Fibroblast of skin of left quadriceps (primary cell): ENCODE measurements at regions not wholly inside any gene's neighbourhood (a gene's known extent, or its start where the extent isn't known, plus 50 kb on each side); places are given as distances from the start of the nearest gene placed in this dataset.

Experiments
- DNase-seq, 2 experiments: peaks; one replicate each; pipeline ENCODE4 v3.0.0-alpha.2; 2013; ENCODE audit warnings: low read depth in 2 of 2

DNA sequence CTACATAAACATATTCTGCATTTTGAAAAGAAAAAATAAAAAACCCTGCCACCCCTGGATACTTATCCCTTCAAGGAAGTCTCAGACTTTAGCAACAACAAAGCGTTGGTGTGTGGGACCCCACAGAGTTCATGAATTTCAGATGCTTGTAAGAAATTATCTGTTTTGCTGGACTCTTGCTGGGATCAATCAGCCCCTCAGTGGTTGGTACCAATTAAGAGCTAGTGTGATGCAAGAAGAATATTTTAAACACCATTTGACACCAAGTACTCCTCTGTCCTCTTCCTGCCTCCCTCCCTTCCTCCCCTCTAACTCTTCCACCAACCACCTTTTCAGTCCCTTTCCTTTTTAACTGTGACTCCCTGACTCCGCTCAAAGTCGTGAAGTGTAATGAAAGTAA is 51.5 kb downstream of the SST start:
- DNase-seq, result no peak

DNA sequence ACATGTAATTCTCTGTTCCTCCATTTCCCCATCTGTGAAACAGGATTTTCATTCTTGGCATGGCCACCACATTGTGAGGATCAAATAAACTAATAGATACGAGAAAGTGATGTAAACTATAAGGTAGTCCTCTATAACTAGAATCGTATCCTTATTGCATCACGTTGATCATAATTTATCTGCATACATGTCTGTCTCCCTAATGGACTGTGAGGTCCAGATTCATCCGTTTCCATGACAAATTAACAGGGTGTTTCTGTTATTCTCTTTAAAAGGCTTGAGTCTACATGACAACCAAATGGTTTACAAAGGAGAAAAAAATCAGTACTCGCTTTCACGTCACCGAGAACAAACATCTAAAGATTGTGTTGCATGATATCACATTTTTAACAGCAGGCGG is 53.0 kb downstream of the SST start:
- no peak for DNase-seq

DNA sequence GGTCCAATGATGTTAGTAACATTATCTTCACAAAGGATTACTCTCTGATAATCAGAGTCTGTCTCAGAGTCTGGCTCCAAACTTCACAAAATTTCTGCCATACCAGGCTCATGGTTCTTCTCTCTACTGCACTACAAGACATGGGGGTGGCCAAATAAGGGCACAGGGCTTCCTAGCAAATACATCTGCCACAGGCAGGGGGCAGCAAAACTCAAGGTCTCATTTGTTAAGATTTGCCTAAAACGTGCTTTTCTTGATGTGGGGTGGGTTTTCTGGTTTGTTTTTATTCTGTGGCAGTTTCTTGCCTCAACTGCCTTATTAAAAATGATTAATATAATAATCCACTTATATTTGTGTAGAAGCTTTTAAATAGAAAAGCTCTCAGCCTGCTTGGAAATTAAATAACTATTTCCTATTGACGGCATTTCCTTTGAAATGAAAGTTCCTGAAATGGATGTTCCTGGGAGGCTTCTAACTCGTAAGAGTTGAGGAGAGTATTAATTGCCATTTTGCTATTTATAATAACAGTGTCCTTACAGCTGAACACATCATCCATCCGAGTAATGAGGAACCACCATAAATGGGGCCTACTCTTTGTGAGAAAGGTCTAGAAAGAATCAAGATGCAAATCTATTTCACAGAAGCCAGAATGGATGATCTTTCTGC is 53.8 kb downstream of the SST start:
- peak in 1 of 2 experiments; percentile 19 for DNase-seq

DNA sequence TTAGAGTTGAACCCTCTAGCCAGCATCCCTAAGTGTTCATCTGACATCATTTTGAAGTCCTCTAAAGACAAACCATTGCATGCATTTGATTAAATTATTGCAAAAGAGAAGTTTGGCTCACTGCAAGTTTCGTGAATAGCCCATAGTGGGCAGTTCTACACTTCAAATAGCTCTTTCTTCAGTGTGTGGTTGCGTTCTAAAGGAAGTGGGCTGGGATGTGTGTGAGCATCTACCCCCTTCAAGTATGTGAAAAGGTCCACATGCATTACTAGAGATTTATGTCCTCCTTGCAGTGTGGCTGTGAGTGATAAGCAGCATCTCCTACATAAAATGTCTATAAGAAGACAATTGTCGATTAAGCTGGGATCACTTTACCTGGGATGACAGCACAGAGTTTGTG is 54.6 kb downstream of the SST start:
- DNase-seq, result no peak

GRCh38 chr3:187612656-187613055 is 57.5 kb downstream of the SST start:
- no peak for DNase-seq

DNA sequence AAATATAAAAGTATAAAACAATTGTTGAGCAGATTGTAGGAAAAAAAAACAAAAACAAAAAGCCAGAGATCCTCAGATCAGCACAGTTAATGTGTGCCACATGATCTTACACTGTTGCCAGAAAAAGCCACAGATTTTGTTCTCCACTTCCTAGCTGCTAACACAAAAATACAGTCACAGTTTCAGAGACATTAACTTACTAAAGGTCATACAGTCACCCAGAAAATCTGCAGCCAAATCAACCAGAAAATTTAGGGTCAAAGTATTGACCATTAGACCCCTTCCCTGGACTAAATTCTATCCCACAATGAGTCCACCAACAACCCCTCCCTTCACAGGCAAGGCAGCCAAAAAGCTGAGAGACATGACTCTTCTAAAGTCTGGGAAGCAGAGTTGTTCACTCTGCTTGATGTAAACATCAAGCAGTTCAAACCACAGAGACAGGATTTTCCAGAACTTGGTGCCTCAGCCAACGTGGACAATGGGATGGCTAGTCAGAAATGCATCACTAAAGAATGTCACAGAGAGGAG is 59.1 kb downstream of the SST start:
- no peak for DNase-seq

- DNase-seq, result no peak
These were observed 75.9 kb downstream of the SST start for GRCh38 chr3:187594272-187594671.

- no peak for DNase-seq
These were observed 76.7 kb downstream of the SST start for GRCh38 chr3:187593451-187593850.

DNA sequence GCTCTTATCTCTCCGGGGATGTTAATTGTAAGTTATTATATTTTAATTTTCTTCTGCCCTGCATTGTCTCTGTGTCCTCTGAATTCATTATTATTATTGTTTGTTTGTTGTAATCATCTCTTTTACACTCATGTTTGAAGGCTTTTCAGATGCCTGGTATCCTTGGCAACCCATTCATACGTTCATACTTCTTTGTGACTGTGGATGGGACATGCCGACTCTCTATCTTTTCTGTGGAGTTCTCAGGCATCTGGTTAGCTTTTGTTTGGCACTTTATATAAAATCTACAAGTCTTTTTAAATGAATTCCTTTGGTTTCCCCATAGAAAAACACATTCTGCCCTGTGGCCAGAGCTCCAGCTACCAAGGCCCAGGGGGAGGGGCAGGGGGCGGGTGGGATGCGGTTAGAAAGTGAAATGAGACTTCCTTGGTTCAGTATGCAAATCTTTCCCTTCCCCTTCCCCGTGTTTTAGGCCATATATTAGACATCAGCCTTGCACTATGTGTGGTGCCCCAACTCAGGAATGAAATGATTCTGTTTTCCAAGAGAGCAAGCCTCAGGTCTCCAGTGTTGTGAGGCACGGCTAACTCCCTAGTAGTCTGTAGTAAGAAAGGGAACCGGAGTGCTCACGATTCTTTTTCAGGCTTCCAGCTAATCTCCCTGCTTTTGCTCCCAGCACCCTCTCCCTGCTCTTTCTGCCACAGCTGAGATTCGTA is 79.2 kb downstream of the SST start:
- DNase-seq, result no peak

DNA sequence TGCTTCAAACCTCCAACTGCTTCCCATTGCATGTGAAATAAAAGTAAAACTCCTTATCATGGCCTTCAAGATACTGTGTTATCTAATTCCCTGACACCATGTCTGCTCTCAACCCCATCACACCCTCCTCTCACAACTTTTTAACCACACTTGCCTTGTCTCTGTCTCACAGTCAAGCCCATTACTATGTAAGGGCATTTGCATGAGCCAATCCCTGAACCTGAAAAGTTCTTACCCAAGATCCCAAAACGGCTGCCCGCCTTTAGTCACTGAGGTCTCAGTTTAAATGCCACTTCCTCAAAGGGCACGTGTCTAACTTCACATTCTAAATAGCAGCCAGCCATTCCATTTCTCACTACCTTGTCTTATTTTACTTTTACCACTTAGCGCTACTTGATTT is 83.1 kb downstream of the SST start:
- no peak for DNase-seq

GRCh38 chr3:187586226-187586625 is 84.0 kb downstream of the SST start:
- DNase-seq, result no peak

GRCh38 chr3:187572441-187572840 is 97.8 kb downstream of the SST start:
- no peak for DNase-seq

- no peak for DNase-seq
These were observed 98.5 kb downstream of the SST start for GRCh38 chr3:187571701-187572100.

DNA sequence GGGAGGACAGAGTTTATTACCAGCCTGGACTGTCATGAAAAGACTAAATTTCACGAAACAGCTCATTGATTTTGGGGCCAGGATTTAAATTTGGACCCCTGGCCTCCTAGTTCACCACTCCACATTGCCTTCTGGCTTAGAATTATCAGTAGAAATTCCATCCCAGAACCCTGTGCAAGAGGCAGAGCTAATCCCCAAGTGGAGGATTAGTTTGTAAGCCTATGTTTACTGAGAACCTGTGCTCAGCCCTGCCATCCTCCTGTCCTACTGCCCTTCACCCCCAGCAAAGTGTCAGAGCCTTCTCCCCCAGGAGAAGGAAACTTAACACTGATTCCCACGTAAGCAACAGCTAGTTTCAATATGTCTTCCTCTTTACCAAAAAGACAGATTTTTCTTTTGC is 99.4 kb downstream of the SST start:
- DNase-seq, result no peak

GRCh38 chr3:187568171-187568570 is 102.0 kb downstream of the SST start:
- DNase-seq, result no peak

GRCh38 chr3:187567661-187568121 is 102.5 kb downstream of the SST start:
- DNase-seq, result peak; percentile 81 to 84

- DNase-seq, result no peak
These were observed 103.2 kb downstream of the SST start for GRCh38 chr3:187567021-187567420.

DNA sequence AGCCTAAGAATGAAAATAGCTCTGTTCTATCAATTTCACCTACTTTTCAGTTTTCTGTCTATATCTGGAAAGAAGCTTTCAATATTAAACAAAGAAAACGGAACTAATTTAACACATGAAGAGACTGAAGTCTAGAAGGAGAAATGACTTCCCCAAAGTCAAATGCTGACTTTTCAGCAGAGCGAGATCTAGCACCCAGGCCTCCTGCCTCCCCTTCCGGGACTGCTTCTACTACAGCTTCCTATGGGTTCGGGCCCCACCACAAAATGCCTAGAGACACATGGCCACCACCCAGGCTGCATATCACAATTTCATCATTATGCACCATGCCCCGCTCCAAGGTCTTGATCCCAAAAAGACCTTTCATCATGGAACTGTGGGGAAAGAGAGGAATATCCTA is 104.5 kb downstream of the SST start:
- no peak for DNase-seq

DNA sequence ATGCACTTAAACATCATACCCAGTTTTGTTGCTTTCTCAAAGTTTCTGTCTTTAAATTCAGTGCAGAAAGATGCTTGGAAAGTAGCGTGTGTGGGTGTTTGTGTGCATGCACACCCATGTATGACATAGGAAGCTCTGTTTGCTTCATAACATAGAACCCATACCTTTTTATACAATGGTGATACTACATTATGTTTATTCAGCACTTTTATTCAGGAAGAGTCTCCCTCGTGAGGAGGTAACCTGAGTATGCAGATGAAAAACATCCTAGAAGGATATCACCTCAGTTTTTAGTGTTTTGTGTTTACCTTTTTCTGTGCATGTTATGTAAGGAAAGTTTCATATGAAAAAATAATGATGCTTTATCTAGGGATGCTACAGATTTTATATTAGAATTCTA is 111.2 kb downstream of the SST start:
- DNase-seq, result no peak

GRCh38 chr3:187551416-187551815 is 118.8 kb downstream of the SST start:
- DNase-seq, result peak; percentile 17 to 18

DNA sequence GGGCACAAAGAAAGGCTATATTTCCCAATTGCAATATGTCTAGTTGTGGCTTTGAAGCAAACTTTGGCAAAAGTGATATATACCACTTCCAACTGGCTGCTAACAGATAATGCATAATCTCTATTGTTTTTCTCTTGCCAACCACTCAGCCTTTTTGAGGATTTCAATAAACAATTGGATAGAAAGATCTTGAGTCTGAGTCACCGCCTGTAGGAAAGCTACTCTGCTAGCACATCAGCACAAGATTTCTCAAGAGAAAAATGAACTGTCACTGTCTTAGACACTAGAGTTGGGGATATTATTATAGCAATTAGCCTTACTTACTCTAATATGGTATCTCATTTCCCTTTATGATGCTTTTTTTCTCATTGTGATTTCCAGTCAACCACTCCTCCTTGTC is 119.7 kb downstream of the SST start:
- no peak for DNase-seq

DNA sequence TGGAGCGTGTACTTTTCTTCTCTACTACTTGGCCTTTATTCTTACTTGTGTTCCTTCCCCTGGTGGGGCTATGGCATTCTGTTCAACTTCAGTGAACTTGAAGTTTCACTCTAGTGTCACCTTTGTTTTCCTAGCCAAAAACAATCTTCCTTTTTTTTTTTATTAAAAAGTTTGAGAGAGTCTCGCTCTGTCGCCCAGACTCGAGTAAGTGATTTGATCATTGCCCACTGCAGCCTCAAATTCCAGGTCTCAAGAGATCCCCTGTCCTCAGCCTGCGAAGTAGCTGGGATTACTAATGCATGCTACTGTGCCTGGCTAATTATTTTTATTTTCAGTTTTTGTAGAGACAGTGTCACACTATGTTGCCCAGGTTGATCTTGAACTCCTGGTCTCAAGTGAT is 124.8 kb downstream of the SST start:
- no peak for DNase-seq

GRCh38 chr3:187544326-187544725 is 125.9 kb downstream of the SST start:
- no peak for DNase-seq
